ENCODE measurements at regions not wholly inside any gene's neighbourhood (a gene's known extent, or its start where the extent isn't known, plus 50 kb on each side); places are given as distances from the start of the nearest gene placed in this dataset.

- Histone ChIP-seq H3K36me3 (ENCODE audit: control insufficient read depth, insufficient read depth, low read length) (no peaks in the 10 kb centered on the region), H3K9me3 (ENCODE audit: control insufficient read depth, insufficient read depth, low read length) (no peaks in the 10 kb centered on the region), H3K4me3 (ENCODE audit: low read depth, low read length) (no peak overlapping the region), H3K4me1 (ENCODE audit: control insufficient read depth, insufficient read depth, low read length) (peaks cover 3% of the 10 kb centered on the region), H3K9ac (ENCODE audit: low read depth, low read length) (no peak overlapping the region), H3K27me3 (ENCODE audit: control insufficient read depth, insufficient read depth, low read length) (peaks cover 8% of the 10 kb centered on the region)
Measured at GRCh38 chr11:27754035-27755017, 54.1 kb upstream of the BDNF start.
